A549 (cell line): ENCODE measurements at regions not wholly inside any gene's neighbourhood (a gene's known extent, or its start where the extent isn't known, plus 50 kb on each side); places are given as distances from the start of the nearest gene placed in this dataset.

Experiments used
- ATAC-seq, 2 experiments: fragments of 200-7000 bp in 1 of 2; fragments of >200 bp in 1 of 2; cut with Nextera tagmentation in 1 of 2; cut with Tn5 transposase in 1 of 2; 3 replicates each; pipeline versions ENCODE4 v1.8.0 to v1.9.1; 2018 to 2020; ENCODE audit warnings: mild to moderate bottlenecking in 1 of 2, moderate library complexity in 1 of 2
- CTCF ChIA-PET: fragments of 300-600 bp; sonication (Branson Sonifier 250); formaldehyde crosslinking; extraction: SDS; loops from one replicate; lab custom pipeline; 2021; ENCODE audit warnings: antibody characterized with exemption, inconsistent platforms; lab: Yijun Ruan, JAX
- POLR2A ChIA-PET: fragments of 350-600 bp; formaldehyde crosslinking; extraction: SDS; loops from one replicate; lab custom pipeline; 2021; ENCODE audit warnings: antibody characterized with exemption, inconsistent platforms; lab: Yijun Ruan, JAX
- DNase-seq, 2 experiments: peaks; one replicate each; pipeline versions ENCODE4 v3.0.0 to v3.0.0-alpha.2; 2011 to 2016; ENCODE audit warnings: low read depth in 1 of 2, low spot score in 1 of 2
- FAIRE-seq: peaks from 2 replicates; lab custom pipeline; 2011; peaks lifted over from hg19 to GRCh38; lab: Jason Lieb, UNC
- H3K27ac ChIP-seq, 2 experiments: fragments of >200 bp; sonication (Bioruptor Twin); formaldehyde crosslinking; 3 replicates each; pipeline ENCODE4 v1.5.1; 2016 to 2017
- H3K4me1 ChIP-seq: fragments of >200 bp; sonication (Bioruptor Twin); formaldehyde crosslinking; 3 replicates; pipeline ENCODE4 v1.6.1; 2016
- H3K4me2 ChIP-seq: fragments of >200 bp; sonication (Bioruptor Twin); formaldehyde crosslinking; 3 replicates; pipeline ENCODE4 v1.6.1; 2016
- H3K4me3 ChIP-seq: fragments of >200 bp; sonication (Bioruptor Twin); formaldehyde crosslinking; 3 replicates; pipeline ENCODE4 v1.5.1; 2016
- H3K9me3 ChIP-seq: fragments of >200 bp; sonication (Bioruptor Twin); formaldehyde crosslinking; 3 replicates; pipeline ENCODE4 v1.6.1; 2016
- BCL3 ChIP-seq: fragments of >200 bp; sonication (Bioruptor Twin); formaldehyde crosslinking; IDR thresholded peaks from 3 replicates; pipeline ENCODE4 v1.6.1; 2016
- BHLHE40 ChIP-seq: IDR thresholded peaks from 2 replicates; pipeline ENCODE4 v1.6.1; 2012; ENCODE audit warnings: low read depth, low read length, inconsistent platforms
- CEBPB ChIP-seq, 2 experiments: fragments of >200 bp in 1 of 2; sonication (Bioruptor Twin) in 1 of 2; formaldehyde crosslinking in 1 of 2; IDR thresholded peaks; 2 replicates each; pipeline ENCODE4 v1.6.1; 2012 to 2016
- CHD4 ChIP-seq: fragments of 200-600 bp; sonication (generic); IDR thresholded peaks from 2 replicates; pipeline ENCODE4 v1.6.1; 2016; ENCODE audit warnings: antibody characterized with exemption, mild to moderate bottlenecking, borderline replicate concordance
- CTCF ChIP-seq: fragments of >200 bp; sonication (Bioruptor Twin); formaldehyde crosslinking; IDR thresholded peaks from 3 replicates; pipeline ENCODE4 v1.5.1; 2016
- E2F6 ChIP-seq: IDR thresholded peaks from 2 replicates; pipeline ENCODE4 v1.6.1; 2012; ENCODE audit warnings: low read depth, borderline replicate concordance
- EHF ChIP-seq: fragments of 250-450 bp; sonication (Bioruptor Pico); IDR thresholded peaks from 2 replicates; pipeline ENCODE4 v1.5.0; 2020; ENCODE audit warnings: mild to moderate bottlenecking
- ELK1 ChIP-seq: fragments of 150-350 bp; IDR thresholded peaks from 2 replicates; pipeline ENCODE4 v1.6.1; 2014; ENCODE audit warnings: low read depth, mild to moderate bottlenecking, low read length
- FOSL2 ChIP-seq, 2 experiments: fragments of 450-650 bp in 1 of 2; fragments of >200 bp in 1 of 2; sonication (Bioruptor Twin) in 1 of 2; formaldehyde crosslinking; IDR thresholded peaks; 2 replicates each; pipeline versions ENCODE4 v1.5.0 to v1.6.1; 2016 to 2020; ENCODE audit warnings: mild to moderate bottlenecking in 1 of 2, moderate library complexity in 1 of 2
- FOXS1 ChIP-seq: fragments of 250-450 bp; sonication (Bioruptor Pico); IDR thresholded peaks from 2 replicates; pipeline ENCODE4 v1.5.0; 2020; ENCODE audit warnings: mild to moderate bottlenecking, moderate library complexity
- HES2 ChIP-seq: fragments of >200 bp; sonication (Bioruptor Twin); formaldehyde crosslinking; IDR thresholded peaks from 2 replicates; pipeline ENCODE4 v1.6.1; 2016
- HMGXB4 ChIP-seq: fragments of 250-450 bp; sonication (Bioruptor Pico); IDR thresholded peaks from 2 replicates; pipeline ENCODE4 v1.5.0; 2021; ENCODE audit warnings: mild to moderate bottlenecking, moderate library complexity, borderline replicate concordance
- HOXA7 ChIP-seq: fragments of 250-450 bp; sonication (Bioruptor Pico); IDR thresholded peaks from 2 replicates; pipeline ENCODE4 v1.5.0; 2020; ENCODE audit warnings: mild to moderate bottlenecking, moderate library complexity
- HOXB13 ChIP-seq: fragments of 250-450 bp; sonication (Bioruptor Pico); IDR thresholded peaks from 2 replicates; pipeline ENCODE4 v1.5.0; 2020; ENCODE audit warnings: low read depth, mild to moderate bottlenecking, moderate library complexity
- JUN ChIP-seq, 2 experiments: fragments of >200 bp; sonication (Bioruptor Twin); formaldehyde crosslinking; IDR thresholded peaks; 2 replicates in 1 of 2; 3 replicates in 1 of 2; pipeline ENCODE4 v1.6.1; 2016 to 2017
- KDM5A ChIP-seq: fragments of 200-600 bp; sonication (generic); IDR thresholded peaks from 2 replicates; pipeline ENCODE4 v1.6.1; 2016; ENCODE audit warnings: antibody characterized with exemption, mild to moderate bottlenecking
- MAFK ChIP-seq: fragments of 450-650 bp; IDR thresholded peaks from 2 replicates; pipeline ENCODE4 v1.6.1; 2014; ENCODE audit not compliant: partially characterized antibody
- MAX ChIP-seq: IDR thresholded peaks from 2 replicates; pipeline ENCODE4 v1.6.1; 2012
- NPAS2 ChIP-seq: fragments of 250-450 bp; sonication (Bioruptor Pico); IDR thresholded peaks from 2 replicates; pipeline ENCODE4 v1.8.0; 2022; ENCODE audit warnings: mild to moderate bottlenecking, moderate library complexity, borderline replicate concordance
- NR3C1 ChIP-seq: fragments of >200 bp; sonication (Bioruptor Twin); formaldehyde crosslinking; IDR thresholded peaks from 3 replicates; pipeline ENCODE4 v1.6.1; 2017
- POLR2AphosphoS2 ChIP-seq: conservative IDR thresholded peaks from 2 replicates; pipeline ENCODE4 v1.6.1; 2012; ENCODE audit warnings: low read length, improper control_type of control experiment, inconsistent platforms
- RCOR1 ChIP-seq: fragments of 150-350 bp; IDR thresholded peaks from 2 replicates; pipeline ENCODE4 v1.6.1; 2014; ENCODE audit warnings: antibody characterized with exemption, low read length, low read depth
- RFX5 ChIP-seq: fragments of 450-650 bp; IDR thresholded peaks from 2 replicates; pipeline ENCODE4 v1.7.1; 2014; ENCODE audit warnings: antibody characterized with exemption, mild to moderate bottlenecking, moderate library complexity
- TFCP2L1 ChIP-seq: fragments of 250-450 bp; sonication (Bioruptor Pico); IDR thresholded peaks from 2 replicates; pipeline ENCODE4 v1.5.0; 2021; ENCODE audit warnings: mild to moderate bottlenecking
- TP53 ChIP-seq: fragments of 250-450 bp; sonication (Bioruptor Pico); IDR thresholded peaks from 2 replicates; pipeline ENCODE4 v1.5.0; 2021; ENCODE audit warnings: mild to moderate bottlenecking, moderate library complexity
- USF2 ChIP-seq: fragments of 450-650 bp; IDR thresholded peaks from 2 replicates; pipeline ENCODE4 v1.6.1; 2014; ENCODE audit warnings: antibody characterized with exemption
- ZFP36 ChIP-seq: fragments of 450-650 bp; IDR thresholded peaks from 2 replicates; pipeline ENCODE4 v1.6.1; 2014; ENCODE audit warnings: borderline replicate concordance; ENCODE audit not compliant: partially characterized antibody
- WGBS: methylation state at CpG from one replicate; pipeline ENCODE4 v1.1.6; 2017; ENCODE audit errors: missing lambda C conversion rate; 5-methylcytosine and 5-hydroxymethylcytosine counted together

GRCh38 chr2:207227062-207227748 lies 61.5 kb upstream of the KLF7 start:
- ChIA-PET CTCF (interaction anchor here (2.5 kb wide), 1 partner anchor 9 kb away, joined by 5 read pairs; no protein-coding TSS in a partner anchor), POLR2A (no interaction called here)
- Histone ChIP-seq H3K9me3 (no peaks in the 10 kb centered on the region), H3K27ac (no peak overlapping the region), H3K4me3 (no peak overlapping the region), H3K4me1 (peaks cover 13% of the 10 kb centered on the region)
- WGBS = 92% methylated on average over 17 of the region's 18 CpGs
- FAIRE-seq = no peak
- ATAC-seq = no peak
- no peak for DNase-seq
- TF ChIP-seq HMGXB4 (CRISPR knock-in tag) = no peak
- no peak for TF ChIP-seq CHD4
- no peak for TF ChIP-seq TFCP2L1
- TF ChIP-seq NPAS2 (CRISPR knock-in tag) = no peak
- TF ChIP-seq BCL3 = no peak
- TF ChIP-seq RFX5 = no peak
- TF ChIP-seq E2F6 = no peak
- TF ChIP-seq HOXA7 (CRISPR knock-in tag) = no peak
- no peak for TF ChIP-seq POLR2AphosphoS2
- TF ChIP-seq FOXS1 (CRISPR knock-in tag) = no peak
- TF ChIP-seq JUN (IDR thresholded peaks at IDR 0.05) = no peak
- no peak for TF ChIP-seq HOXB13 (CRISPR knock-in tag)
- no peak for TF ChIP-seq MAFK
- no peak for TF ChIP-seq ELK1
- TF ChIP-seq HES2 = no peak
- TF ChIP-seq CEBPB (IDR thresholded peaks at IDR 0.05) = no peak
- no peak for TF ChIP-seq FOSL2 (IDR thresholded peaks at IDR 0.05)
- no peak for TF ChIP-seq FOSL2 (CRISPR knock-in tag; IDR thresholded peaks at IDR 0.05)
- no peak for TF ChIP-seq RCOR1
- TF ChIP-seq, all 56 proteins: peak for 0
- H3K4me2 ChIP-seq = no peak overlapping the region

- POLR2A ChIA-PET = no interaction called here
- H3K4me1 ChIP-seq = peaks cover 13% of the 10 kb centered on the region
- FAIRE-seq (no peak), ATAC-seq (no peak), DNase-seq (no peak)
- H3K4me2 ChIP-seq = no peak overlapping the region
- H3K4me3 ChIP-seq = no peak overlapping the region
- CTCF ChIA-PET = interaction anchor here (2.5 kb wide), 1 partner anchor 9 kb away, joined by 5 read pairs; no protein-coding TSS in a partner anchor
- no peak overlapping the region for H3K27ac ChIP-seq
- WGBS = 83% methylated on average over 3 of the region's 3 CpGs
- H3K9me3 ChIP-seq = no peaks in the 10 kb centered on the region
- TF ChIP-seq MAX = no peak
- TF ChIP-seq EHF (CRISPR knock-in tag) = no peak
- no peak for TF ChIP-seq TP53 (CRISPR knock-in tag)
- no peak for TF ChIP-seq HMGXB4 (CRISPR knock-in tag)
- no peak for TF ChIP-seq CHD4
- no peak for TF ChIP-seq NR3C1
- TF ChIP-seq TFCP2L1 = no peak
- no peak for TF ChIP-seq BHLHE40
- no peak for TF ChIP-seq KDM5A
- no peak for TF ChIP-seq USF2
- no peak for TF ChIP-seq CTCF
- no peak for TF ChIP-seq RFX5
- TF ChIP-seq ZFP36 = no peak
Observed at GRCh38 chr2:207227749-207228145, 62.0 kb upstream of the KLF7 start.
